ENCODE measurements at regions not wholly inside any gene's neighbourhood (a gene's known extent, or its start where the extent isn't known, plus 50 kb on each side); places are given as distances from the start of the nearest gene placed in this dataset.
"Not testable (repeated sequence)": the region's sequence is repeated elsewhere in the genome, so short reads cannot be mapped to it uniquely, and the experiment has no call there.

DNA sequence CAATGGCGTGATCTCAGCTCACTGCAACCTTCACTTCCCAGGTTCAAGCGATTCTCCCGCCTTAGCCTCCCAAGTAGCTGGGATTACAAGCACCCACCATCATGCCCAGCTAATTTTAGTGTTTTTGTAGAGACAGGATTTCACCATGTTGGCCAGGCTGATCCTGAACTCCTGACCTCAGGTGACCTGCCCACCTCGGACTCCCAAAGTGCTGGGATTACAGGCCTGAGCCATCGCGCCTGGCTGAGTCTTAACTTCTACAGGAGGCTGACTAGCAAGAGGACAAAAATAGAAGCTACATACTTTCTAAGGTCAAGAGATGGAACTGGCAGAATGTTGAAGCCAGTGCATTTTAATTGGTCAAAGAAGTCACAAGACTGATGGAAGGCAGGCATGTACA is 2296.2 kb upstream of the RAG2 start:
- not testable (repeated sequence) for DNase-seq (ENCODE audit: low read depth in 2 of 2)

- DNase-seq (ENCODE audit: low read depth in 2 of 2) = no peak
These were observed 2286.3 kb upstream of the RAG2 start for GRCh38 chr11:38884145-38884865.

- no peak for DNase-seq (ENCODE audit: low read depth in 2 of 2)
These were observed 2269.3 kb upstream of the RAG2 start for GRCh38 chr11:38867338-38867737.

DNA sequence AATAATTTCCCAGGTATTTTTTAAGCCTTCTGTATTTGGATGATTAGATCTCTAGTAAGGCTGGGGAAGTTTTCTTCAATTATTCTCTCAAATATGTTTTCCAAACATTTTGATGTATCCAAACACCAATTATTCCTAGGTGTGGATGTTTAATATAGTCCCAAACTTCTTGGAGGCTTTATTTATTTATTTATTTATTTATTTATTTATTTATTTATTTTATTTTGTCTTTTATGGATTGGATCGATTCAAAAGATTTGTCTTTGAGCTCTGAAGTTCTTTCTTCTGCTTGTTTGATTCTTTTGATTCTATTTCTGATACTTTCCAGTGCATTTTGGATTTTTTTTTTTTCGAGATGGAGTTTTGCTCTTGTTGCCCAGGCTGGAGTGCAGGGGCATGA is 2267.9 kb upstream of the RAG2 start:
- no peak for DNase-seq (ENCODE audit: low read depth in 2 of 2)

DNA sequence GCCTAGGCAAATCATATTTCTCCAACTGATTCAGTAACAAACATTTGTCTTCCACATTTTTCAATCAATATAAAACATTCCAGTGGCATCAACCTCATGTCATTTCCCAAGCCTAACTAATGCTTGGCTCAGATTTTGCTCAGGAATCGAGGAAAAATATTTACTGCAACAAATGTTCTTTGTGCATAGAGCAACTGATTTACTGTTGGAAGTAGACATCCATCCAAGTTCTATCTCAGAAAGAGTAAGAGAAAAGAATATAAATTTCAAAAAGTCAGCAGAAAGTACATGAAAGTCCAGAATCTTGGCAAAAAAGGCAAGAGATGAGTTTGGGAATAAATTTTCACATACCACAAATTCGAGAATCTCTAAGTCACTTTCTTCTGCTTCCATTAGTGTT is 2245.0 kb upstream of the RAG2 start:
- no peak for DNase-seq (ENCODE audit: low read depth in 2 of 2)

GRCh38 chr11:38839071-38839470 is 2241.0 kb upstream of the RAG2 start:
- no peak for DNase-seq (ENCODE audit: low read depth in 2 of 2)

- no peak for DNase-seq (ENCODE audit: low read depth in 2 of 2)
These were observed 2237.9 kb upstream of the RAG2 start for GRCh38 chr11:38835966-38836365.

- no peak for DNase-seq (ENCODE audit: low read depth in 2 of 2)
These were observed 2226.5 kb upstream of the RAG2 start for GRCh38 chr11:38824573-38824972.

GRCh38 chr11:38821786-38822185 is 2223.8 kb upstream of the RAG2 start:
- DNase-seq (ENCODE audit: low read depth in 2 of 2) = not testable (repeated sequence)

- no peak for DNase-seq (ENCODE audit: low read depth in 2 of 2)
These were observed 2221.9 kb upstream of the RAG2 start for GRCh38 chr11:38819981-38820380.

DNA sequence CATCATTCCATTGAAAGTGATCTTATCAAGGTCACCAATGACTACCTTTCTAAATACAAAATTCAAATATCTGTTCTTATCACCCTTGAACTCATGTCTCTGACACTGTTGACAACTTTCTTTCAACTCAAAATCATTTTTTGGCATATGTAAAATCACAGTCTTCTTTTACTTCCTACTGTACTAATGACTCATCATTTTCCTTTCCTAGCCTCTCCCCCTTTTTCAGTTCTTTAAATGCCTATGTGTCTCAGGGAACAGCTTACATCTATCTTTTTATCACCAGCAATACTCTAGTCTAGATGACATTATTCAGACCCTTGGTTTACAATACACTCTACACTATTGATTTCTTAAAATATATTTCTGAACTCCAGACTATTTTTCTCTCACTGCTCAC is 2220.7 kb upstream of the RAG2 start:
- no peak for DNase-seq (ENCODE audit: low read depth in 2 of 2)

- DNase-seq (ENCODE audit: low read depth in 2 of 2) = no peak
These were observed 2216.6 kb upstream of the RAG2 start for GRCh38 chr11:38814670-38815069.

DNA sequence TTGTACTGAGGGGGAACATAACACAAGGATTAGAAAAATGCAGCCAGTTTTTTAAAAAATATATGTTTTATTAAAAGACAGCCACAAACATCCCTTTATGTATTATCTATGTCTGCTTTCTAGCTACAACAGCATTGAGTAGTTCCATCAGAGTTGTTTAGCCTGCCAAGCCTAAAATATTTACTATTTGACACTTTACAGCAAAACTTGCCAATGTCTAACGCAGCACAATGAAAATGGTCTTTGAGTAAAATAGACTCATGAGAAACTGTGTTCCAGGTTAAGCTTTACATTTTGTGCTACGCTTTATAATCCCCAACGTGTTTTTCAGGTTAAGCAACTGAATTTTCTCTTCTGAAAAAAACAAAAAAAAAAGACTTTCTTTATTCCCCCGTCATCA is 2211.5 kb upstream of the RAG2 start:
- no peak for DNase-seq (ENCODE audit: low read depth in 2 of 2)

GRCh38 chr11:38796281-38796680 is 2198.2 kb upstream of the RAG2 start:
- DNase-seq (ENCODE audit: low read depth in 2 of 2) = no peak

GRCh38 chr11:38795027-38795426 is 2197.0 kb upstream of the RAG2 start:
- DNase-seq (ENCODE audit: low read depth in 2 of 2) = no peak

DNA sequence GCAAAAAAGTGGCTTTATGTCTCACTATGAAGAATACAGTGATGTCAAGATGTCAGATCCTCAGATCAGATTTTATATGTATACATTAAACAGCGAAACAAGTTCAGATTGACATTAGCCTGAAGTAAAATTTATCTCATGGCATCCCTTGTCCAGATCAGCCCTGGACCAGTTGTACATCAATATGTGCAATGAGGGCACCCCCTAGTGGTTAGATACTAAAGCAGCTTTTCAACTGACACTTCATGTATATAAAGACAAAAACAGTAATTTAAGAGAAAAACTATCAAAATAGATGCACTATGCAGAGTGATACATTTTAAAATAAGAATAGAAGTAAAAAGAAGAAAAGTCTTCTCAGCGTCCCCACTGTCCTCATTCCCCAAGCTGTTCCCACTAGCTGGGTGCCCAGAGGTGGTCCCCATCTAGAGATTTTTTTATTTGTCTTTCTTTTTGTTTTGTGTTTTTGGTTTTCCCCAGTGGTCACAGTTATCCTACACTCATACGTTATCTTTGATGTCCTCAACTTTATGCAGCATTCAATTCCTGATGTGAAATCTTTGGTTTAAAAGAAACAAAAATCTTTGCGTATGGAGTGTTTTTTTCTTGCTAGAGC is 2193.4 kb upstream of the RAG2 start:
- no peak for DNase-seq (ENCODE audit: low read depth in 2 of 2)

DNA sequence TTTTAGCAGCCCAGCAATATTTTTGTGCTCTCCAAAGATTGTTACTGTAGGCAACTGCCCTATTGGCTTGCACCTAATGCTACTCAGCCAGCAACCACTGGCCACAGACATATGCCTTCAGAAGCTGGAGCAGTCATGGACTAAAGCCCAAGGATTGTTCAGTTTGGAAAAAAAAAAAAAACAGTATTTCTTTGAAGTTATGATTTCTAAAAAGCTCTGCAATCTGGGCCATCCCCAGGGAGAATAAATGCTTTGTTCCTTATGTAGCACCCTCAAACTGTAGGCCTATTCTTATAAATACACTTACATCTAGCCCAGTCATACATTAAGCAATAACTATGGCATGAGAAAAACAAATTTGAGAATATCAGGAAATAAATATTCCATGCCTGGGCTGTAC is 2190.5 kb upstream of the RAG2 start:
- no peak for DNase-seq (ENCODE audit: low read depth in 2 of 2)

DNA sequence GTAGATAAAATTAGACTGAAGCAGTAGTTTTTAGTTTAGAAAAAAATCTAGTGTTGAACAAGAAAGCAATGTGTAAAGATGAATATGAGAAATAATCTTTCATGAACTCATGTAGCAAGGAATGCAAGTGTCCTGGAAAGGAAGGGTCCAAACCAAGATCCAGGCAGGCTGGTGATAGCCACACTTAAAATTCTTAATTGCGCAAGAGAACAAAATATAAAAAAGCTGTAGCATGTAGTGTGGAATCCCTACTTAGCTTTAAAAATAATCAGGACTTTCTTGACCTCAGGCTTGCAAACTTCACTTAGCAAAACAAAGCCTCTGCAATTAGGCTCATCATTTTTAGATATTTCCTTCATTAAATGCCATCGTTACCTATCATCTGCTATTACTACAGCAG is 2186.1 kb upstream of the RAG2 start:
- no peak for DNase-seq (ENCODE audit: low read depth in 2 of 2)

DNA sequence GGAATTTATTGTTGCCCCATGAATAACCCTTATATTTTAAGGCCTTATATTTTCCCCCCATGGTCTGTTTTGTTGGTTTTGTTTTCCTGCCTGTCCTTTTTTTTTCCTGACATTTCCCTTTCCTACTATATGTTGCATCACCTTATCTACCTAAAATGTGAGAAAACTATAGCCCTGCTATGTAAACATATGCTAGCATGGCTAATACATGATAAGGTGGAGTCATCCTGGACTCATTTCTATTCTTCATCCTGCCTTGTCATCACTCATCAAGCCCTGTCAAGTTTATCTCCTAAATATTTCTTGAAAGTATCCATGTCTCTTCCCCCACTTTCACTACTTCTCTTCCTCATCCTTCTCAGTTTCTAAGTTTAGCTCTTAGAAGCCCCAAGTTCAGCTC is 2168.8 kb upstream of the RAG2 start:
- DNase-seq (ENCODE audit: low read depth in 2 of 2) = no peak

DNA sequence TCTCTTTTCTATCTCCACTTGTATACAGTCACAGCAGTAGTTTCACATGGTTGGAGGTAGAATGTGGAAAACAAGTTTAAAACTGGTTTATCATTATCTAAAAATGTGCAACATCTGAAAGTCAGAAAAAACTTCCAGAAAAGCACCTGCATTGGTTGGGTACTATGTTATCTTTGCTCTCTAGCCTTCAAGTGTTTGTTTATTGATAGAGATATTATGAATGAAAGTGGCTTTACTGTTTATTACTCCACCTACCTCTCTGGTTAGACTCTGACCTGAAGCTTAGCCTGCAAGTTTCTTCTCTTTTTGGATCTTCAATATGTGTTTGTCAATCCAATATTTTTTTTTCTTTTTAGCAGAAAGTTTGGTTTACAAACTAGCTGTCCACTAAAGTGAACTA is 2161.4 kb upstream of the RAG2 start:
- DNase-seq (ENCODE audit: low read depth in 2 of 2) = no peak

GRCh38 chr11:38756537-38756936 is 2158.5 kb upstream of the RAG2 start:
- no peak for DNase-seq (ENCODE audit: low read depth in 2 of 2)

- no peak for DNase-seq (ENCODE audit: low read depth in 2 of 2)
These were observed 2153.4 kb upstream of the RAG2 start for GRCh38 chr11:38751421-38751820.

DNA sequence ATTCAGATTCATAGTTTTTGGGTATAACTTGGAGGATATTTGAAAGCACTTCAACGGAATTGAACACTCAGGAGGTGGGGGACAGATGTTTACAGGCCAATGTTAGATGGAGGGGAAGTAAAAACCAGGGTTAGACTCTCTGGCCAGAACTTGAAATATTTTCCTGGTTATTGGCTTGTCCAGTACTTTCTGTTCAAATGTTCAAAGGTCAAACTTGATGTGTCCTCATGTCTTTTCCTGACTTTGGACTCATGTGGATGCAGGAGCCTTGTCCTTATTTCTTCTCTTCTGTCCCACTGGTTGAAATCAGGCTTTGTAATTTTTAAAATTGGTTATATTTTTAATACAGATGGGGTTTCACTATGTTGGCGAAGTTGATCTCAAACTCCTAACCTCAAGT is 2148.5 kb upstream of the RAG2 start:
- not testable (repeated sequence) for DNase-seq (ENCODE audit: low read depth in 2 of 2)

GRCh38 chr11:38723361-38723760 is 2125.3 kb upstream of the RAG2 start:
- DNase-seq (ENCODE audit: low read depth in 2 of 2) = no peak
